Stimulated activated CD8-positive, alpha-beta memory T cell treated with anti-CD3 and anti-CD28 coated beads, Interleukin-12 subunit alpha, Interleukin-12 subunit beta, amount 100 ng/mL, for 24 hours (primary cell): ENCODE measurements at regions not wholly inside any gene's neighbourhood (a gene's known extent, or its start where the extent isn't known, plus 50 kb on each side); places are given as distances from the start of the nearest gene placed in this dataset.
"Not testable (repeated sequence)": the region's sequence is repeated elsewhere in the genome, so short reads cannot be mapped to it uniquely, and the experiment has no call there.

Experiments
- DNase-seq: peaks from one replicate; pipeline ENCODE4 v3.0.0-alpha.2; 2020; ENCODE audit errors: extremely low read depth

DNA sequence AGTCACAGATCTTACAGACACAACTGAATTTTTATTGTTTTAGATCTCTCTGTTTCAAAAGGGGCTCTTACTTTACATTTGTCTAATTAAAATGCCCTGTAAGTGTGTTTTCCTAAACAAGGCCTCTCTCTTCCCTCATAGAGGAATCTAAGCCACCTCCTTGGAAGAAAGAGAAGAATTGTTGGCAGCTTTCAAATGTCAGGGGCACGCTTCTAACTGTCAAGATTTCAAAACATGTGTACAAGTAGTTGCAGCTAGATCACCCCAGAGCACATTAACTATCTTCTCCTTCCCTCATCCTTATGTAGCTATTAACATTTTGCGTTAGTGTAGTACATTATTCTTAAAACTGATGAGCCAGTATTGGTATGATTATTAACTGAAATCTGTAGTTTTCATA is 266.5 kb upstream of the BOD1L1 start:
- no peak for DNase-seq

DNA sequence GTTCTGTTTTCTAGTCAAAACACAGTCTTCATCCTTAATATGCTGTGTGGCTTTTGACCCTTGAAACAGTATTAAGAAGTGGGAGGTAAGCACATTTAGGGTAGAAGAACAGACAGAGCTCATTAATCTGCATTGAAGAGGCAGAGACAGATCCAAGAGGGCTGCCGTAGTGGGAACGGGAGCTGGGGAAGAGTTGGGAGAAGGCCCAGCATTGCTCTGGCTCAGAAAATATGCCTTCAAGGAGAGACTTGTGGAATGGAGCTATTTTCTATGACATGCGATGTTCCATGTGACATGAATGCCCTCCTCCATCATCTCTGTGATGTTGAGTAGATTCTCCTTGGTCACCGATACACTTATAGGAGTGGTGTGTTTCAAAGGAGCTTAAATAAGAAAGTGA is 273.3 kb upstream of the BOD1L1 start:
- DNase-seq, result no peak

DNA sequence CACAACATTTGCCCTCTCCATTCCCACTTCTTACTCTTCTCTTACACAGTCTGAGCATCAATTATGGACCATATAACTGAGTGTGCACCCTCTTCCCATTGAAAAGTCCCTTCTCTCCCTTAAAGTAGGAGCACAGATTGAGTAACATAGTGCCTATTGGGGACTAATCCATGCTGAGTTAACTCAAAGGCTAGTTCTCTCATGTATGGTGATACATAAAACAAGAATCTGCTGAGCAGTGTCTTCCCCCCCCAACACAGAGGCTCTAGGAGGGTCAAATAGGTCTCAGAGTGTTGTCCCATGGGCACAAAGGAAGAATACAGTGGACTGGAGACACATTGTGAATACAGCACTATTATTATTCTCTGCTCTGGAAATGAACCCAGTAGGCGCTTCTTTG is 274.6 kb upstream of the BOD1L1 start:
- no peak for DNase-seq

DNA sequence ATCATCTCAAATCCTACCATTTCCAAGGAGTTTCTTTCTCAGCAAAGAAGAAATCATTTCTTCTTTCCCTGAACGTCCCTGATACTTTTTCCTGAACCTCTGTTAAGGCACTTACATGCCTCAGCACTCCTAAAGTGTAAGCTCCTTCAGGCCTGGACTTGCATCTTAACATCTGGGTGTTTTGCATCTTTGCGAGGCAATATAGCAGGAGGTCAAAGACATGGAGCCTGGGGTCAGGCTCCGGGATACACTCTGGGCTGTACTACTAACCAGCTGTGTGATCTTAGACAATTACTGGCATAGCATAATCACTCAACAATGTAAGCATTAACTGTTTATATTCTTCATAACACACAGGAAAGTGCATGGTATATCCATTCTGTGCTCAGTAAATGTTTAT is 275.5 kb upstream of the BOD1L1 start:
- no peak for DNase-seq

DNA sequence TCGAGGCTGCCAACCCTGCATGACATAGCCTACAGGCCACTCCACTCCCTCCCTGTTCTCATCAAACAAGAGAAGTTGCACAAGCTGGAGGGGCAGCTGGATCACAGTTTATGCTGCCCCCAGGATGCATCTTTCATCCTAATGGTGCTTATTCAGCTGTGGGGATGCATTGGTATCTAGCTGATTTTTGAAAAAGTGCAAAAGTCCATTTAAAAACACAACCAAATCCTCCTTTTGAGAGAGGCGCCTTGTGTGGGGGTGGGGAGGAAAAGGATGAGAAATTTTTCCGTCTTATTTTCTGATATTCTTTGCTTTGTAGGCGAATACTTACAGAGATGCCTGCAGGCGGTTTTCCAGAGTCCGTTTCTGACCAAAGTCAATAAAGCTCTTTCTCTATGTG is 276.4 kb upstream of the BOD1L1 start:
- DNase-seq, result no peak

DNA sequence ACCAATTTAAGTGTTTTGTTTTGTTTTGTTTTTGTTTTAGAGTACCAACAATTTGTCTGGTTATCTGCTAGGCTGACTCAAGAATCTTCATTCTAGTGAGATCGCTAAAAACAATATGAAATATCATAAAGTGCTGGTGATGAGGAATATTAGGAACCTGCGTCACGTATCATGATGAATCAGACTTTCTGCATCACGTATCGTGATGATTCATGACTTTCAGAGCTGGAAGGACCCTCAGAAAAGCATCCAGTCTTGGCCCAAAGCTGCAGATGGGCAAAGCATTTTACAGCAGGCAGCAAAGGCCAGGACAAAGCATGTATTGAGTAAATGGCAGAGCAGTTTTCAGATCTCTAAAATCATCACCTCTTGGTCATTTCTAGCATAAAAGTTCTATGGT is 278.0 kb upstream of the BOD1L1 start:
- DNase-seq, result no peak

DNA sequence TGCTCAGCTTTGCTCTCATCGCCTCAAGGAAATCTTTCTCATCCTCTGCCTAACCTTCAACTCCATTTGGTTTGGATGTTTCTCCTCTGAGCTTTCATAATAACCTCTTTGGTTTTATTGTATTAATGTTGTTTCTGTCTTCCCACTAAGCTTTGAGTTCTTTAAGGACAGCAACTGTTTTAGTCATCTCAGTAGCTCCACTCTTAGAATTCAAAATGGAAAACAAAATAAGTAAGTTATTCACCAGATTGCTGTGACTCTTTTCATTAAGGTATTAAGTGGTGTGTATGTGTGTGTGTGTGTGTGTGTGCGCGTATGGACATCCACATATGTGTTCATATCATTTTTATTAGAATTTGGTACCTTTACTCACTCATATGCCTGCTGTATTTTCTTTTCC is 279.2 kb upstream of the BOD1L1 start:
- DNase-seq, result no peak

DNA sequence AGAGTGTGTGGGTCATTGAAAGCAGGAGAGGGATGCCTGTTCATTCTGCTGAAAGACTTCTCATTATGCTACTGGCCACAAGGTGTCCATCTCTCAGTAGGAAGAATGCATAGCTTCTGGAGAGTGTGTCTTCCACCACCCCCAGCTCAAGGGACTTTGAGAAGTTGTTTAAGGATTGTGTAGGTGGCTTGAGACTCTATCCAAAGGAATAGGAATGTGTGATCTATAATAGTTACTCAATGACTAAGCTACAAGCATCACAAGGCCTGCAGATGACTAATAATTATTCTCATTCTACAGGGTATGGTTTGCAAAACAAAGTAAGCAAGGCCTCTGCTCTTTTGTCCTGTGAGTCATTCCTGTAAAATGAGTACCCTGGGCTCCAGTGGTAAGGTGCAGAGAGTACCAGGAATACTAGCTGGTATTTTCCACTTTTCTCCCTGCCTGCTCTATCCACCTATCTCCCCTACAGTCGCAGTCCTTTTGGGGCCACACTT is 279.8 kb upstream of the BOD1L1 start:
- DNase-seq, result no peak

DNA sequence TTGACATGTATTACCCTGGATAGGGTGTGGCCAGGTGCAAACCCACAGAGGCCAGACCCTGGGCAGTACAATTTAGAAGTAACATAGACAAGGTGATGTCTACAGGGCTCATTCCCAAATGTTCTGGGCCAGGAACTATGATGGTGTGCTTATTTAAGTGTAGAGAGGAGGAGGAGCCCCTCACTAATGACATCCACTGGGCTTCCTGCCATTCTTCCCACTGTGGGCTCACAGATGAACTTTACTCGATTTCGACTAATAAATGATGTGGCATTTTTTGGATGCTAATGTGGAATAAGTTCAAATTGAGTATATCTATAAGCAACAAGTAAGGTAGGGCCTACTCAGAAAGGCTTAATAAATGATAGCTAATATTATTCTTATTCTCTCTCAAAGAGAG is 280.9 kb upstream of the BOD1L1 start:
- DNase-seq, result no peak

DNA sequence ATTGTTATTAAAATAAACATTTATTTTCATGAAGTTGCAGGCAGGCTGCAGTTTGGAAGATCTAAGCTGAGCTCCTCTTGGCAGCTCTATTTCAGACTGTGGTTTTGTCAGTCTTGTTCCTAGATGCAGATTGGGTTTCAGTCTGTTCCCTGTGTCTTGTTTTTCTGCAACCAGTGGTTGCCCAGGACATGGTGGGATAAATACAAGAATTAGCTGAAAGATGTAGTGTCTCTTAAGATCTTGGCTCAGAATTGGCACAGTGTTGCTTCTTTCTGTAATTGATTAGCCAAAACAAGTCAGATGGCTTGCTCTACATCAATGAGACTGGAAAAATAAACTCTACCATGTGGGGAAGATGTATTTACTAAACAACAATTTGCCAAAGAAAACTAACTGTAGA is 283.0 kb upstream of the BOD1L1 start:
- no peak for DNase-seq

DNA sequence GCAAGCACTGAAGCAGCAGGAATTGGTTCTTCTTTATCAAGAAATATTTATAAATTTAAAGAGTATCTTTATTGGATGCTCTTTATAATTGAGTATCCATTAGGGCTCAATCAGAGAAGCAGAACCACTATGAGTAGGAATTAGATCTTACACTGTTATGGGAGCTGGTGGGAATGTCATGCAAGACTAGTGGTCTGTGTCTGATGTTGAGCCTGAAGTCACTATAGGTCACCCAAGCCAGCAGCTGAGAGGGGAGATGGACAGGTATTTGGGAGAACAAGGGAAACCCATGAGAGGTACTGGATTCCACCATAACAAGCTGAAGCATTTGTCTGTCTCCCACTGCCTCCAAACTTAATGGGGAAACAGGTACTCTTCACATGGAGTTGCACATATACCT is 283.7 kb upstream of the BOD1L1 start:
- no peak for DNase-seq

DNA sequence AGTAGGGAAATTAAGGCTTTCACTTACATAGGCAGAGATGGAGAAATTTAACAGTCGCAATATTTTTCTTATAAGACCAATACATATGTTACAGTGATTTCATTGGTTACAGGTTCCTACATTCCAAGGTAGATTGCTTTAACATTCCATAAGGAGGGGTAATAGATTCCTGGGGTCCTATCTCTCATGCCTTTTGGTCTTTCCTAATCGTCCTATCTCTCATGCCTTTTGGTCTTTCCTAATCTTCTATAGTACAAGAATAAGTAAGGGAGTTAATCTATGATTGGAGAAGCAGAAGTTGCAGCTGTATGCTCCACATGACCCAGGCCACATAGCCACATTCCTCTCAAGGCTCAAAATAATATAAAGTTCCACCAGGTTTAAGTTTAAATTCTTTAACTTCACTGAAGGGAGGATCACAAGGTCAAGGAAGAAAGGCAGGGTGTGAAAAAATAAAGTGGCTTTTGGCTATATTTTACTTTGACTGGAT is 285.0 kb upstream of the BOD1L1 start:
- no peak for DNase-seq

DNA sequence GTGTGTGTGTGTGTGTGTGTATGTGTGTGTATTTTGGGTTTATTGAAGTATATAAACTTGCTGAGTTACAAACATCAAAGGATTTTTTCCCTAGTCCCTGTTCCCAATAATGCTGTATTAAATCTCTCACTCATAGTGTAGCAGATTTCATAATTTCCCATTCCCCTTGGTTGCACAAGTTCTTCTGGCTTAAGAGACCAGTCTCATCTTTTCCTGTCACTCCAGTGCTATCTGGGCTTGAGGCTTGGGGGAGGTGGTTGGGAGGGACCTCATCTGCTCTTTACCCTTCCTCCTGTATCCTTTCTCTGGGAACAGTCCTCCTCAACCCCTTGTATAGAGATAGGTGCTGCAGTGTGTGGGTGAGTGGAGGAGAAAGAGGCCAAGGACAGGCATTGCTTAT is 285.4 kb upstream of the BOD1L1 start:
- DNase-seq, result no peak

DNA sequence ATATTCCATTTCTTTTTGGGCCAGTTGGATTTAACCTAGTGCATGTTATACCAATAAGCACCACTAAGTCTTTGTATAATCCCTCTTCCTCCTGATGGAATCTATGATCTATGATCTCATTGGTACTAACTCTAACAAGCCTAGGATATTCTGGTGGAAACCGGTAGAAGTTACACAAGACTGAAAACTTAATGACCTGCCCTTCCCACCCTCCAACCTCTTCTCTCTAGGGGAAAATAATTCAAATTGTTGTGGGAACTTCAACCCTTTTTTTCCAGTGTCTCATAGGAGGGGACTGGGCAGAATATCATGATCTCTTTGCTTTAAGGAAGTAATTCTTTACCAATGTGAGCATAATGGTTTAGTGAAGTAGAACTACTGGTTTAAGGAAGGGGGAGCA is 289.5 kb upstream of the BOD1L1 start:
- DNase-seq, result no peak

DNA sequence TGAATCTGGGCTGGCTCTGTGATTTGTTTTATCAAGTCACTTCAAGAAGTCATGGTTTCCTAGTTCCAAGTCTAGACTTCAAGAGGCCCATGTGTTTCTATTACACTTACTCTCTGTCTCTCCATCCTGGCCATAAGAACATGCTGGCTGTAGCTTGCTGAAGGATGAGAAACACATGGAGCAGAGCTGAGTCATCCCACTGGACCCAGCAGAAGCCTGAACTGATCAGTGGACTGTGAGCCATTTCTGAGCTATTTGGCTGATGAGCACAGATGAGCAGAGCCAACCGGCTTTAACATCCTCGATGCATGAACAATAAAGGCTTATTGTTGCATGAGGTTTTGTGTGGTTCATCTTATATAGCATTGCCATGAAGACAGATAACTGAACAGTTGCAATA is 290.6 kb upstream of the BOD1L1 start:
- no peak for DNase-seq

DNA sequence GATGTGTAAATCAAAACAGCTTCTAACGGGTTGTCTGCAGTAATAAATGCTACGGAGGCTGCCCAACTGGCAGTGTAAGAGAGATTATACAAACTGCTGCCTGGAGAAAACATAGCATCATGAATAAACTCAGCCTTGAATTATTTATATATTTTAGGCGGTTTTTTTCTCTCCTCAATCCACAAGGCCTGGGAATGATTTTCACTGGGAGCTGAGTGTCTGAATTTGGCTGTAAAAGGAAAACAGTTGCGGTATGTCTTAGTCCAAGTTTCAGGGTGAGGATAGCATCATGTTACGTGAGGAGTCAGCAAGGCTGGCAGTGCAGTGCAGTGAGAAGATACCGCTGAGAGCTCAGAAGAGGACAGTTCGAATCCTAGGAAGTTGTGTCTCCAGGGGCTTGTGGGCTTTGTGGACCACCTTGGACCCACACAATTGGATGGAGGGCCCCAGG is 291.5 kb upstream of the BOD1L1 start:
- no peak for DNase-seq

DNA sequence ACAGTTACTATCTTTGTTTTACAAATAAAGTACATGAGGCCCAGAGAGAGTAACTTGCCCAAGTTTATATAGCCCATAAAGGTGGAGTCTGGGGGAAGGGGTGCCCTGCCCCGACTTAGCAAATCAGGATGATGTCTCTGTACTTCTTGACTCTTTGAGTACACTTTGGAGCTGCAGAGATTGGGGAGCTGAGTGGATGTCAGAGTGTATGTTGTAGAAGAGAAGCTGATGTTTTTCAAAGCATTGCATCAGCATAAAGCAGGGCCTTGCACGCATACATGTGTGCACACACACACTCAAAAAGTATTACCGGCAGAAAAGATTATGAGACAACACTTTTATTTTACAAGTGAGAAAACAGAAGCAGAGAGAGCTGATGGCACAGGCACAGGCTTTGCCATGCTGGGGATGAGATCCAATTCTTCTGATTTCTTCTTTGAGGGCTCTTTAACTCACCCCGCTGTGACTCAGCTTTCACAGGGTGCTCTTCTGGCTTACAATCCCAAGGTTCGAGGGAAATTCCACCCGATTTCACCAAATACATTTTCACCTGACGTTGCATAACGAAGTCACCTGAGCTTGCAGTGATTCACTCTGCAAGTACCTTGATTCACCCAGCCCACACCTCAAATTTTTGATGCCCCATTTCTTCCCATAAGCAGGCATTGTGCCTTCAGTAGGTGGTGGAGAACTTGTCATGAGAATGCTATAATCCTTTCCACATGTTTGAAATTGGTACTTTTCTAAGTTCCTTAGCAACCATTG is 292.8 kb upstream of the BOD1L1 start:
- no peak for DNase-seq

DNA sequence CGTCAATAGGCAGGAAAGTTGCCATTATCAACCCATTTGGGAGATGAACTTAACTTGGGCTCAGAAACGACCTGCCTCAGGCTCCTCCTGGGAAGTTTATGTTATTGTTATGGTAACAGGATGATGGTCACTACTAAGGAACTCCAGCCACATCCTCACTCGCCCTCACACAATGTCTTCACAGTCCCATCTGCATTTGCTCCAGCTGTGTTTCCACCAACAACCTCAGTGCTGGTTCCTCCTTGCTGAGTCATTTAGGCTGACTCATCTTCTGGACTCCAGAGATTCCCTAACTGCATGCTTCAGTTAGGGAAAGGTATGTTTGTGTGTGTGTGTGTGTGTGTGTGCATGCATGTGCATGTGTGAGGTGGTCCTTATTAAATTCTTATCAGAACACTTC is 293.4 kb upstream of the BOD1L1 start:
- DNase-seq, result no peak

DNA sequence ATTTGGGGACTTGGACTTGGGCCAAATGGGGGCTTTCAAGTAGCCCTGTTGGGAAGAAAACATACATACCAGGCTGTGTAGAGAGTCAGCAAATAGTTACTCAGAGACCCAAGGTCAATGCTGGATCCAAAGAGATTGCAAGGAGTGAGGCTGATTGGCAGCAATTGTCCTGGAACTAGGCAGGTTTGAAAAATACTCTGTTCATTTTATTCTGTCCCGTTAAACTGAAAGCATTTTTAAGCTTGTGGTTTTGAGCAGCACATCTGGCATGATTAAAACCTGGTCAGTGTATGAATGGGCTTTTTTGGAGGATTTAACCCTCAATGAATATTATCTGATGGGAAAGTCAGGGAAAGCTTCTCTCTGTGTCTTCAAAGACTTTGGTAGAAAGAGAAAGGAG is 294.3 kb upstream of the BOD1L1 start:
- DNase-seq, result no peak

DNA sequence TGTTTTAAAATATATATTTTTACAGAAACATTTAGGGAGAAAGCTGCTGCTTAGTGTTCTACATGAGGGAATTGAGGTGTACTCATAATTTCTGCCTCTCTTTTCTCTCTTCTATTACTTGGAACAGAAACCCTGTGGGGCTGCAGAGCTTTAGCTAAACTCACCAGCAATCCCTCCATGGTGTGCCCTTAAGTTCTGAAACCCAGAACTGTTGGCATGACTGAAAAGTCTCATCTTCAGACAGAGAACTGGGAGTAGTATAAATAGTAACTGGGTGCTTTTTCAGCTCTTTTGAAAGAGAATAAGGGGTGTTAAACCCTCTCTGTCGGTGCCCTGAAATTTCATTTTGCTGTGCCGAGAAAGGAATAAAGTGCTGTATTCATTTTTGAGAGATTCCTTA is 294.9 kb upstream of the BOD1L1 start:
- DNase-seq, result no peak

DNA sequence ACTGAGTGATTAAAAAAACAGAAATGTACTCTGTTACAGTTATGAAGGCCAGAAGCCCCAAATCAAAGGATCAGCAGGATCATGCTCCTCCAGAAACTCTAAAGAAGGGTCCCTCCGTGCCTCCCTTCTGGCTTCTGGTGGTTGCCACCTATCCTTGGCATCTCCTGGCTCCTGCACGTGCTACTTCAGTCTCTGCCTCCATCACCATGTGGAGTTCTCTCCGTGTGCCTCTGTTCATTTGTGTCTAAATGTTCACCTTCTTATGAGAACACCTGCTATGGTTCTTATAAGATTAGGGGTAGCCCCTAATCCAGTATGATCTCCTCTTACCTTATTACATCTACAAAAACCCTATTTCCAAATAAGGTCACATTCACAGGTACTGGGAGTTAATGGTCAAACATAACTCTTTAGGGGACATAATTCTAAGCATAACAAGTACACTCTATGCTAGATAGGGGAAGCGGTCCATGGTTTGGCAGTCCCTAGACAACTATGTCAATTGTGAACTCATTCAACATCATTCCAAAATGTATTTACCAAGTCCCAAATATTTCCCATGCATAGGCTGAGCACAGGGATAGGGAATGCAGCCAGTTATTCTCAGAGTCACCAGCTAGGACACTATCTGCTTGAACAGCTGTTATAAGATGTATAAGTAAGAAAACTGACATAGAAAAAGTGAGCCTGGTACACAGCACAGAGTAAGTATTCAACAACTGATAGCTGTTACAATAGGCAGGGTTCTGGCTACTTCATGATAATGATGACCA is 295.5 kb upstream of the BOD1L1 start:
- DNase-seq, result no peak

DNA sequence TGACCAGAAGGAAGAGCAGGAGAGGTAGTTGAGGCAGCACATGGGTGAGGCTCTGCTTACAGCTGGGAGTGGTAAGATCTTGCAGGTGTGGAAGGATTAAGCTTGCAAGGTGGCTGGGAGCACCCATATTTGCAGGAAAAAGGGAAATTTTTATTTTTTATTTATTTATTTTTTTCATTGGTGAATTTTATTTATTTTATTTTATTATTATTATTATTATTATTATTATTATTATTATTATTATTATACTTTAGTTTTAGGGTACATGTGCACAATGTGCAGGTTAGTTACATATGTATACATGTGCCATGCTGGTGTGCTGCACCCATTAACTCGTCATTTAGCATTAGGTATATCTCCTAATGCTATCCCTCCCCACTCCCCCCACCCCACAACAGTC is 297.4 kb upstream of the BOD1L1 start:
- DNase-seq, result not testable (repeated sequence)

DNA sequence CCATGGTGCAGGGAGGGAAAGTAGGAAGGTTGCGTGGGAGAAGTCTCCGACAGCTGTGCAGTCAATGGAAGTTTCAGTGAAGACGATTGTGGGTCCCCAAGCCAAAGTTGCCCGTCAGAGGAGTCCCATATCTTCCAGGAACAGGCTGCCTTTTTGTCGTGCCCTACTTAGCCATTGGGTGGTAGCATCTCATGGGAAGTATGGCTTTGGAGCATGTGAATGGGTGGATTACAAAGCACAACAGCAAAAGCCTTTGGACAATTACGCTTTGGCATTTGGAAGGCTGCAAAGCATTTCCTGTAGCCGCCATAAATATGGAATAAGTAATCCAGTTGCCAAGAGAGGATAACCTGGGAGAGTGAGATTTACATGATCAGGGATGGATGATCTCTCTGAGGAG is 300.7 kb upstream of the BOD1L1 start:
- DNase-seq, result no peak
